AG09309 (cell line): ENCODE measurements at regions not wholly inside any gene's neighbourhood (a gene's known extent, or its start where the extent isn't known, plus 50 kb on each side); places are given as distances from the start of the nearest gene placed in this dataset.

Experiments used
- DNase-seq: peaks from one replicate; pipeline ENCODE4 v3.0.0-alpha.2; 2010; ENCODE audit warnings: low read depth
- H3K4me3 ChIP-seq: 2 replicates; pipeline ENCODE4 v1.5.1; 2011; ENCODE audit warnings: mild to moderate bottlenecking, low read depth, low read length, moderate library complexity; ENCODE audit not compliant: control insufficient read depth
- CTCF ChIP-seq: IDR thresholded peaks from 2 replicates; pipeline ENCODE4 v1.5.1; 2011; ENCODE audit warnings: mild to moderate bottlenecking, low read depth, low read length, inconsistent platforms; ENCODE audit not compliant: insufficient read depth, control insufficient read depth; ENCODE audit errors: missing control alignments

GRCh38 chr11:131146827-131147490 is 223.5 kb upstream of the NTM start:
- DNase-seq: no peak
- no peak overlapping the region for H3K4me3 ChIP-seq
- TF ChIP-seq CTCF: no peak

- no peak overlapping the region for H3K4me3 ChIP-seq
- DNase-seq: no peak
- no peak for TF ChIP-seq CTCF
Measured at GRCh38 chr11:131154351-131154750, 216.1 kb upstream of the NTM start.

GRCh38 chr11:131157678-131158077 is 212.7 kb upstream of the NTM start:
- no peak for DNase-seq
- H3K4me3 ChIP-seq: no peak overlapping the region
- TF ChIP-seq CTCF: no peak

- no peak for TF ChIP-seq CTCF
- no peak overlapping the region for H3K4me3 ChIP-seq
- no peak for DNase-seq
Measured at GRCh38 chr11:131160846-131161245, 209.6 kb upstream of the NTM start.

GRCh38 chr11:131163613-131164012 is 206.8 kb upstream of the NTM start:
- no peak for TF ChIP-seq CTCF
- no peak for DNase-seq
- H3K4me3 ChIP-seq: no peak overlapping the region

GRCh38 chr11:131165036-131165435 is 205.4 kb upstream of the NTM start:
- no peak for TF ChIP-seq CTCF
- no peak overlapping the region for H3K4me3 ChIP-seq
- DNase-seq: no peak
